Fibroblast of villous mesenchyme (primary cell): ENCODE measurements at regions not wholly inside any gene's neighbourhood (a gene's known extent, or its start where the extent isn't known, plus 50 kb on each side); places are given as distances from the start of the nearest gene placed in this dataset.

ENCODE experiments used
- DNase-seq: peaks from one replicate; pipeline ENCODE4 v3.0.0-alpha.2; 2010; ENCODE audit warnings: low read depth
- H3K4me3 ChIP-seq: 2 replicates; pipeline ENCODE4 v1.5.1; 2011; ENCODE audit warnings: low read depth, mild to moderate bottlenecking, low read length
- CTCF ChIP-seq: IDR thresholded peaks from 2 replicates; pipeline ENCODE4 v1.5.1; 2012; ENCODE audit warnings: low read depth, mild to moderate bottlenecking, low read length; ENCODE audit not compliant: insufficient read depth

- H3K4me3 ChIP-seq: no peak overlapping the region
- TF ChIP-seq CTCF: no peak
- DNase-seq: no peak
These were observed 78.9 kb upstream of the CXCL14 start for GRCh38 chr5:135657536-135658305.

GRCh38 chr5:135655468-135655815, 76.7 kb upstream of the CXCL14 start:
- no peak overlapping the region for H3K4me3 ChIP-seq
- no peak for DNase-seq
- no peak for TF ChIP-seq CTCF

GRCh38 chr5:135654761-135655467, 76.1 kb upstream of the CXCL14 start:
- TF ChIP-seq CTCF: no peak
- DNase-seq: no peak
- H3K4me3 ChIP-seq: no peak overlapping the region

- no peak for TF ChIP-seq CTCF
- no peak for DNase-seq
- H3K4me3 ChIP-seq: no peak overlapping the region
These were observed 72.4 kb upstream of the CXCL14 start for GRCh38 chr5:135651156-135651555.

GRCh38 chr5:135650081-135650480, 71.3 kb upstream of the CXCL14 start:
- H3K4me3 ChIP-seq: no peak overlapping the region
- no peak for TF ChIP-seq CTCF
- DNase-seq: no peak

- TF ChIP-seq CTCF: no peak
- DNase-seq: no peak
- H3K4me3 ChIP-seq: no peak overlapping the region
These were observed 70.6 kb upstream of the CXCL14 start for GRCh38 chr5:135649435-135649834.
